Kasumi-1 (cell line): ENCODE measurements at regions not wholly inside any gene's neighbourhood (a gene's known extent, or its start where the extent isn't known, plus 50 kb on each side); places are given as distances from the start of the nearest gene placed in this dataset.
A peak's percentile ranks its signal among the peaks of the same experiment; 100 is the strongest.

Experiments
- DNase-seq, 2 experiments: peaks; one replicate each; lab custom pipeline; 2025; lab: John Stamatoyannopoulos, UW

DNA sequence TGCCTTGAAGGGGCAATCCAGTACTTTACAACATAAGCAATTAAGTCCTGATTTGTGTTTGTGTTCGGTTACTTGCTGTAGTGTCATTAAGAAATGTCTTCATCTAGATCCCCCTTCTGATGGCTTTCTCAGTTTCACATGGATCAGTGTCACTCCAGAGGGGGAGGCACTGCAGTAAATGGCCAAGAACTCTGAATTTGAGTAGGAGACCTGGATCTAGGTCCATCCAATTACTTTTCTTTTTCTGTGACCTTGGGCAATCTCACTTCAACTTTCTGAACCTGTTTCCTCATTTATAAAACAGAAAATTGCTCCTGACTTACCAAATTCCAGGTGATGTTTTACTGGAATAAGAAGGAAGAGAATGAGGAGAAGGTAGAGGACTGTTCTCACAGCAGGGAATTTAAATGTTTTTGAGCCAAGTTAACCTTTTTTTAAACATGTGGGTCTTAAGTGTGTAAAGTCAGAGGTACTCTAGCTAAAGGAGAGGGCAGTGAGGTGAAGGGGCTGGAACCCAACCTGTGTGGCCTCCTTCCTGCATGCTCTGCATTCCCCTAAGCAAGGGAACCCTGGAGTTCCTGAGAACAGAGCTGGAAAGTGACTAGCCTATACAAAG is 285.5 kb downstream of the HACE1 start:
- no peak for DNase-seq

DNA sequence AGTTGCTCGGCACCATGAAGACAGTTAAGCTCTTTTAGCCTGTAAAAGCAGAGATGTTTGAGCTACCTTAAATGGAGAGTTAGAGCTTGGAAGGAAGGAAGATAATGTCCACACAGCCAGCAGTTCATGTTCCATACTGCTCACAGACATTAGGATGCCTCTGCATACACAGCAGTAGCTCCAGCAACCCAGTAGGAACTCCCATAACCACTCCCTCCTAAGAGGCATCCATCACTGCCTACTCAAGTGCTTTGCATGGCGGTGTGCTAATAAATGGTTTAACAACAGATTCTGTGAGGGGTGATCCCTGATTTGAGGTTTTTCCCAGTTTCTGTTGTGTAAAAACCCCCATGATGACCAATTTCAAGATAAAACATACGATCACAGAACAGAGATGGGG is 286.4 kb downstream of the HACE1 start:
- DNase-seq = no peak

DNA sequence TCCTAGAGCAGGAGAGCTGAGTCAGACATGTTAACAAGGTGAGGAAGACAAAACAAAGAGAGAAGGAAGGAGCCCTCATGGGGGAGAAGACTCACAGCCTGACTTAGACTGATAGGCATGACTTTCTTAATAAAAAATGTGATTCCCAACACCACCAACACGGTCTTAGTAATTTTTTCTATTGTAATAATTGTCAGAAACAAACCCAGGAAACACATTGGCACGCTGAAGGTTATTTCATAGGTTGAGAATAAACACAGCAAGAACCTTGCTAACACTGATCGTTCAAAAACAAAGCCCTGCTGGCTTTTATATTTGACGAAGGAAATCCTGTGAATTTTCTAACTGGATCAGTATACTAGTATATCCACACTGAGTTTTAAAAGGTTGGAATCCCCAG is 286.8 kb downstream of the HACE1 start:
- DNase-seq = no peak

DNA sequence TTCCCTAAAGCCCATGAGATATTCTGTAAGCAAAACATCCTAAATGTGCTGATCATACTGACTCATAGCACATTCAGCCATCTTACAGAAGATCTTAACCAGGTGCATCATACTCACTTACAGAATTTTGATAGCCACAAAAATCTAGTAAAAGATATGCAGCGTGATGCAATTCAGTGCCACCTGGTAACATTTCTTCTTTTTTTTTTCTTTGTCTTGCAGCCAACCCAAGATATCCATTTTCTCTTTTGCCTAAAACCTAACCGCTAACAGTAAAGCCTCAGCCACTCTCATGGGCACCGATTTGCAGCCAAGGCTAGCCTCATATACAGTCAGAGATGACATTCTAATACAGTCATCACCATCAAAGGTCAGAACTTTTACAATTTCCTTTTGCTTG is 293.3 kb downstream of the HACE1 start:
- no peak for DNase-seq

DNA sequence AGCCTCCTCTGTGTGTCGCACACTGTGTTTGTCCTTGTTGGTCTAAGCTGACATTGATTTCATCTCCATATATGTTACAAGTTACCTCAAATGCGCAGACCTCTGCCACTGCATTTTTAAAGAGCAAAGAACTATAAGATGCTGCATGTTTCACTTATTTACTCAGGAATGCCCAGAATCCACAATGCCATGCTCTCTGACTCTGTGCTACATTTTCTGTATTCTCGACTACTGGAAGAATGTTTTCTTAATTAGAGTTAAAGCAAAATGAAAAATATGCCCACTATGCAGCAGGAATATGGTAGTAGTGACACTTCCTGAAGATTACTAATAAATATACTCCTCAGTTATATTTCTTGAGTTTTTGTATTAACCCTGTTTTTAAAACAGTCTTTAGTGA is 296.4 kb downstream of the HACE1 start:
- DNase-seq = no peak

DNA sequence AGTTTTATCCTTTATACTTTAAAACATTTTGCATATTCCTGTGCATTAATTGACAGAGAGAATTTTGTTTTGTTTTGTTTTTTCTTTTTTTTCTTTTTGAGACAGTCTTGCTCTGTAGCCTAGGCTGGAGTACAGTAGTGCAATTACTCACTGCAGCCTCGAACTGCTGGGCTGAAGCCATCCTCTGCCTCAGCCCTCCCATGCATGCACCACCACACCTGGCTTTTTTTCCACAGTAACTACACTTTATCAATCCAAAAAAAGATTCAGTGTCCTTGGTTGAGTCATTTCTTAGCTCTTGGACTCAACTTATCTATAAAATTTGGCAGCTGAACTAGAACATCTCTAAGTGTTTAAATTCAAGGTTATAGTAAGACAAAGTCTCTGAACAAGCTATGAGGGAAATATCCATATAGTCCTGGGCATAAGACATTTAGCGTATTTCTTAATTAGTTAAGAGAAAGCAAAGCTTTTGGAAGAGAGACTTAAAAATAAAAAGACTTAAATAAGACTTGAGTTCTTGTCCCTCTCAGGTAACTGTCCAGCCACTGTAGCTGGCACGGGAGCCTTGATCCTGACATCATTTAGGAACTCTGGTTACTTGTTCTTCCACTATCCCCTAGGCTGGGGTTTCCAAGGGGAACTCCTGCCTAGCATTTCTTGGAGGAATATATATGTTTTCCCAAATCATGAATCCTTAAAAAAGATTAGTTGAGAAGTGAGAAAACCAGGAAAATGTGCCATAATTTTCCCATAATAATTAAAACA is 300.1 kb downstream of the HACE1 start:
- no peak for DNase-seq

DNA sequence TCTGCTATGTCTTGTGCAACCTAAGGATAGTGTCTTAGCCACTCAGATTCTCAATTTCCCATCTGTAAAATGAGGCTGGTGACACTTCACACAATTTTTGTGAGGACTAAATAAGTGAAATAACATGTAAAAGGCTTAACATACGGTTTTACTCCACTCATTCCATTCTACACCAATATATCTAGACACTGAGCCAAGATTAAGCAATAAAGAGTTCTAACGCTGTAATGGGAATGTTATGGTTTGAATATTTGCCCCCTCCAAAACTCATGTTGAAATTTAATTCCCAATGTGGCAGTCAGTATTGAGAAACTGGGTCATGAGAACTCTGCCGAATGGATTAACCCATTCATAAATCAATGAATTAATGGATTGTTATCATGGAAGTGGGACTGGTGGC is 301.0 kb downstream of the HACE1 start:
- no peak for DNase-seq

DNA sequence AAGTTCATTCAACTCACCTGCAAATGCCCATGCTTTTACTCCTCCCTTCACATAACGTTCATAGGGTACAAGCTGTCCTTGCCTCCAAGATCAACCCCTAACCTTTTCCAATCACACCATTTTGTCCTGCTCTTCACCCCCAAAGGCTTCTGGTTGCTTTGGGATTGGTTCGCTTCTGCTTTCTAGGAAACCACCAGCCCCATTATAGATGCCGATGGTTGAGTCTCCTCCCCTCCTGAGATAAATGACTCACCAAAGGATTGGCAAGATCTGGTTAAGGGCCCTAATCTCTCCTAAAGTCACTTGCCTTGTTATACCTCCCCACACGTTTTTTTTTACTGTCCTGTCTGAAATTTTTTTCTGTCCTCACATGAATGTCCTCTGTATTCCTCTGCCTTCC is 311.4 kb downstream of the HACE1 start:
- no peak for DNase-seq

DNA sequence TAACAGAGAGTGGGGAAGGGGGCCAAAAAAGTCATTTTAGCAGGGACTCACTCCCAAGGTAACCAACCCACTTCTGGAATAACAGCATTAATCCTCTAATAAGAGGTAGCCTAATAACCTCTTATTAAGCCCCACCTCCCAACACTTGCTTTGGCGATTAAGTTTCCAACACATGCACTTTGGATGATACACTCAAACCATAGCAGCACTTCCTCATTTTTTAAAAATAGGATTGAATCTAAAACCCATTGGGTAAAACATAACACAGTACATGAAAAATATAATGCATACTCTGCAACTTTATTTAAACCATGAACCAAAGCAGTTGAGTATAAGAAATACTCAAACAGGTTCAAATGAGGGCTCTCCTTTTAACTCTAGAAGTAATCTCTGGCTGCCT is 318.3 kb downstream of the HACE1 start:
- peak; percentile 46 to 51 for DNase-seq

DNA sequence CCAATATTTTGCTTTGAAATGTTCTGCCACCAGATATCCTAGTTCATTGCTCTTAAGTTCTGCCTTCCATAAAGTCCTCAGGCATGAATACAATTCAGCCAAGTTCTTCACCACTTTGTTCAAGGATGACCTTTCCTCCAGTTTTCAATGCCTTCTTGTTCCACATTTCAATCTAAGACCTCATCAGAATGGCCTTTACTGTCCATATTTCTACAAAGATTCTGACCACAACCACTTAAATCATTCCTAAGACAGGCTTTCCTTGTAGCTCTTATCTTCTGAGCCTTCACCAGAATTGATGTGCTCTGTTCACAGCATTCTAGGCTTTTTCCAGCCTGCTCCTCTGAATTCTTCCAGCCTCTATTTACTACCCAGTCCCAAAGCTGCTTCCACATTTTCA is 319.0 kb downstream of the HACE1 start:
- no peak for DNase-seq

DNA sequence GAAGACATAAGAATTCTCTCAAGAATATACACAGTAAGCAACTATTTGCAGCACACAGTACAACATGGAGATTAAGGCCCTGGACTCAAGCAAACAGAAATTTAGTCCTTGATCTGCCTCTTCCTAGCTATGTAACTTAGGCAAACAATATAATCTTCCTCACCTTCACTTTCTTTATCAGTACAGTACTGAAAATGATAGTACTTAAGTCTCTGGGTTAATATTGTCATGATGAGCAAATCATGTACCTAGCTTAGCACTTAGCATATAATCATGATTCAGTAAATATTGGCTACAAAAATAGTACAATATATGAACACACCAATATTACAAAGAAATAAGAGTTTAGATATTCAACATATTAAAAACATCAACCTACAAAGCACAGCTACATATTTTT is 320.5 kb downstream of the HACE1 start:
- no peak for DNase-seq

DNA sequence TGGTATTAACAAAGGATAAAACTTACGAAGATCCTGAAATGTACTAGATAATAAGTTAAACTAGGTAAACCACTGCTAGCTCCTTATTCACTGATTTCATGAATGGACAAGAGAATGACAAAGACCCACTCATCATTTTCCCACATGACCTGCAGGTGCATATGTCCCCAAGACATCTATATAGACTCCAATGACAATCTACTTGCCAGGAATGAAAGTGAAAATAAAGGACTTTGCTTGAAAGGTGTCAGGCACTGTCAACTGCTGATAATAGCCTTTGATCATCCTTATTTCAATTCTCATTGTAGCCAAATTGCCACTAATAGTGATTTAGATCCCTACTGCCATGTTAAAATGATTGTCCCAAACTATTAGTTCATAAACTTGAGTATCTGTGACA is 321.8 kb downstream of the HACE1 start:
- DNase-seq = no peak

DNA sequence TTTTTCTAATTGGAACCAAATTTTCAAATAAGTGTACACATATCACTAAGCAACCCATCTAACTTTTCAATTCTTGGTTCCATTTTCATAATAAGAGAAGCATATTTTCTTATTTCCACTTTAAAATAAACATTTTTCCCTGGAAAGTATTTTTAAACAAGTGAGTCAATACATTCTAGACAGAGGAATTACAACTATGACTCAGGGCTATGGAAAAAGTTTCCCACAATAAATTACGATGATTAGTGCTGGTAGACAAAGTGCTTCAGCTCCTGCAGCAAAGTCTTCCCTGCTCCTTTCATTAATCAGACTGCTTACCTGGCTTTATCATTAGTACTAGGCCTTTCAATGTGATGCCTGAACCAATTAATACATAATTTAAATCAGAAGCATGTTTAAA is 322.5 kb downstream of the HACE1 start:
- DNase-seq = no peak

DNA sequence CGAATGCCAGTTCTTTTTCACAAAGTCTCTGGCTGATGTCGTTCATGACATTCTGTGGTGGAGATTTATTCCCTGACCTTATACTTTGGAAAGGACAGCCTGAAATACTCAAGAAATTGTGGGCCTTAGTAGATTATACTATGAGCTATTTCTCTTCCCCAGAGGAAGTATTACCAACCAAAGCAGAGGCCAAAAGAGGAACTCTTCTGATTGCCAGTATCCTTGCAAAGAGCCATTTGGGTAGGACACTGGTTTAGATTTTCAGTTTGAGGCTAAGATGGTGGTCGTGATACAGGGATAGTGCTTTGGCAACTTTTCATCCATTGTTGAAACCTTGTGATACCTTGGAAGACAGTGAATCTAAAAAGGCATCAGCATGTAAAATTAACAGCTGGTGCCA is 327.3 kb downstream of the HACE1 start:
- peak; percentile 22 to 54 for DNase-seq

DNA sequence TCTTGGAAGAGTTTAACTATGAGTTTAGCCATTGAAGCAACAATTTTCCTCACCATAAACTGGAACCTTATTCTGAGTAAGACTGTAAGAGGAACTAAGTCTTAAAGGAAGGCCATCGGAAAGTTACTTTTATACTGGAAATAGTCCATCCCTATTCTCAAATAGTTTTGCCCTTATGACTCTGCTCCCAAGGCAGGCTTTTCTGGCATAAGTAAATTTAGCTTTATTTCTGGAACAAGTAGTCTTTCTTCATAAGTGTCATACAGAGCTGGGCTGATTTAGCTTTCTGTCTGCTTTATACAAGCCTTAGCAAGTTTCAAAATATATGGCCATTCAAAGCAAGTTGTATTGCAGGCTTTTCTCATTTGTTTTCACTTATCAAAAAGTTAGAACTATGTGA is 328.1 kb downstream of the HACE1 start:
- DNase-seq = no peak

DNA sequence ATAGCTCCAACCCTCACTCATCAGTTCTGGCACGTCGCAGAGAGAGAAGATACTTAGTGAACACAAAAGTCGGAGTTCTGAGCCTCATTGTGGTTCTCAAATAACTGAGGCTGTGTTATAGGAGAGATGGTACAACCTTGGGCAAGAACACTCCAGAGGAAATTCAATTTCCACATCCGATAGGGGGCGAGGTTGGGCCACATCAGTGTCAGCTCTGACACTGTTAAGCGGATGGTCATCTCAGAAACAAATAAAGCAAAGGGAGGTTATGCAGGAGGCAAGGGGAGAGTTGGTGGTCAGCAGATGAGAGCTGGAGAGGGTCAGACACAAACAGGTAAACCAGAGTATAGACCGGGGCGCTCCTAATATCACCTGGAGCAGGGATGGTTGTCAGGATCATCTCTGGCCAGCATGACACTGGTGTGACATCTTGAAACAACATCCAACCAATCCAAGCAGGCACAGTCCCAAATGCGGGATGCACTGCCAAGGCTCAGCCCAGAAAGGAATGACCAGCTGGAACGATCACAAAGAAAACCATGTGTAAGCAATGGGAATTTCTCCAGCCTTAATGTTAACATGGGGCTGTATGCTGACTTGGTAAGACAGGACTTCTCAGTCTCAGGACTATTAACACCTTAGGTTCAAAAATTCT is 331.8 kb downstream of the HACE1 start:
- peak; percentile 22 to 44 for DNase-seq

DNA sequence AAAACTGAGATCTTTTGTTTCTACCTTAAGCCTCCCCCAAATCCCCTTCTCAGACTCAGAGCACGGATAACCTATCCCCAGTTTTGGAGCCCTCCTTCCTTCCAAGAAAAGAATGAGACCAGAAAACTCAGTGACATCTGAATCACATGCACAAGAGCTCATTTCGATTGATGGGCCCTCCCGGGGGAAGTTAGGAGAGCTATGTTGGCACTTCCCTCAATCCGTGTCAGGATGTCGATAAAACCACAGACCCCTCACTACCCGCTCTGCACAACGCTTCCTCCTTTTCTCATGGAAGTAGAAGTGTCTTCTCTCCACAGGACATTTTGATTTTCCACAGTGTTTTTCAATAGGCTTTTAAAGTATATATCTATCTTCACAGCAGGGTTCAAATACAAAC is 332.4 kb downstream of the HACE1 start:
- DNase-seq = peak; percentile 52 to 64

DNA sequence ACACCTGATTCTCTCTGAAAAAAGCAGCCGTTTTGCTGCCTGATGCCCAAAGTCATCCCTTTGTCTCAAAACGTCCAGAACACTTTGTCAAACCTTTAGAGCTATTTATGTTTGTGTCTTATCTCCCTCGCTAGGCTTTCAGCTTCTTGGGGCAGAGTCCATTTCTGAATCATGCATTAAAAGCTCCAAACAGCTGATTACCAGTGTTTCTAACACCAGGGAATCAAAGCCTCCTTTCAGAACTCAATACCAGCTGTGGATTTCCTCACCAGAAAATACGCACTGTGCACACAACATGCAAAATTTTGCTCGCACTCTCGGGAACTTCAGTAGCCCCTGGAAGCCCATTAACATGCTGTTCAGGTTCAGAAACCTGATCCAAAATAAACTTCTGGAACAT is 333.3 kb downstream of the HACE1 start:
- DNase-seq = no peak

DNA sequence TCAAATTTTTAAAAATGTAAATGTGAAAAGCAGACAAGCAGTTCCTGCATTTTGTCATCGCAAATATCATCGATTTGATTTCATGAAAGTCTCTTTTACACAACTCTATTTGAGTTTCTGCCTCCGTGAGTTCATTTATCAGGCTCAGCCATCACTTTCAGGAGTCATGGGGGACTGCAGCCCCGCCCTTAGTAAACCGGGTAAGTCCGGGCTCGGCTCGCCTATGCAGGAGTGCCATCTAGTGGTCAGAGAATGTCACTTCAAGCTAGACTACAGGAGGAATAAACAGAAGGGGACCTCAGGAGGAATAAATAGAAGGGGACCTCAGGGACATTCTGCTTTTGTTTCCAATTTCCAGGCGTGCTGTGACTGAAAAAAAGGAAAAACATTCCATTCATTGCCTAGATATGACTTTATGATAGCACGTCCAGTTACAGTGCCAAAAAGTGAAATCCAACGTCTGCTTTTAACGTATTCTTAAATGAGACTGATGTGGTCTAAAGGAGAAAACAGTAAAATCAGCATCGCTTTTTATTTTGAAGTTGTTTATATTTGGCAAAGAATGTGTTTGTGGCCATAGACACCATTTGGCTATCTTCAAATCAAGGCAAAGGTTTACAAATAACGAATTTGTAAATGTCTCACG is 333.9 kb downstream of the HACE1 start:
- peak; percentile 83 to 87 for DNase-seq

DNA sequence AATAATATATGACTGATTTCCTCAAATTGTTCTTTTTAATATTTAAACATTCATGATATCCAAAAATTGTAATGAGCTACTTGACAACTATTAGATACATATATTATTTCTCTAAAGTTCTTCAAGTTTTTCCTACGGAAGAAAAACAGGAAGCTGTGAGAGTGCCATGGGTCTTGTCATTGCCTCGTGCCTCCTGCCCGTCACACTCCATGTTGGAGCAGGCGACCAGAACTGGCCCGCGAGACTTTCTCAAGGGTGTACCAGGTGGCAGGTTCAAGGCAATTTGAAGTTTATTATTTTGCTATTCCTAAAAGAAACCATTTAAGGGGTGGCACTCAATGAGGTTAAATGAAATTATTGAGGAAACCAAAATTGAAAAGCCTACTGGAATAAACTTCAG is 337.2 kb downstream of the HACE1 start:
- DNase-seq = no peak

DNA sequence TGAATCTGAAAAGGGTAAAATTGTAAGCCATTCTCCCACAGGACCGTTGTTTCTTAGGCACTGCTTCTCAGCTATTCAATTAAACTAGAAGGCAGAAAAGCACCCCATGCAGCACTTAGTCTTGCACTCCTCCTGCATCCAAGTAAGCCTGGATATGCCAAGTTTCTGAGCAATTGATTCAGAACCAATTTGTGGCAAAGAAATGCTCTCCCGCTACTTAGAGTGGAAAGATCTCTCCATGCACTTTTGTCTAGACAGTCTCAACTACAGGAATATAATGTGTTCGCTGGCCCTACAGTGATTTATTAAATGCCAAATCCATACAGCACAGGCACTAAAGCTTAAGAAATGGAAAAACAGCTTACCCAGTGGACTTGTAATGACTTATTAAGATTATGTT is 338.5 kb downstream of the HACE1 start:
- DNase-seq = no peak

DNA sequence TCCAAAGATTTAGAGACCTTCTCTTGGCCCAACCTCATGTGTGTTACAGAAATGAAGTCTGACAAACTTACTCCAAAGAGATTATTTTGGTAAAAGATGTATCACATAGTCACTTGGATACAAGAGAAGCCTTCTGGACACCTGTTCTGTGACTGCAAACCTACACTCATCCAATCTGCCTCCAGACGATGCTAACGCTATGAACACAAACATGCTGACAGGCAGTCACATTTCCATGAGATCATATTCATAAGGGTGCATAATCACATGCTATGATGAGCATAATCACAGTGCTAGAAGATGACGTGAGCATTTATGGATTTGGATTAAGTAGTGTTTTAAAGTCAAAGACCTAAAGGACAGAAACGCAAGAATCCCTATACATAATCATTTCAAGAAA is 340.2 kb downstream of the HACE1 start:
- DNase-seq = no peak

DNA sequence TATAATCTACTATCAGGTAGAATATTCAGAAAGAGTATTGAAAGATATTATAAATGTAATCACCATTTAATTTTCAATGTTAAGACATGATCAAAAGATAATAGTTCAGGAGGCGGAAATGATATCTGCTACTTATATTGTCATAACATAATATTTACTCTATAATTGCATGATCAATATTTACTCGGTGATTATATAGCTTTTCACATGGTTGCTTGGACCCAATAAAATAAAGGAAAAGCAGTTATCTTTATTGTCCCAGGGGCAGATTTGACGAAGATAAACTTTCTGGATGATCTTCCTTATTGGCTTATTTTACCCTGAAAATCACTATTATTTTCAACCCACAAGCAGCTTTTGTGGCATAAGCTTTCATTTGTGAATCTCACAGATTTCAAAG is 350.4 kb downstream of the HACE1 start:
- DNase-seq = no peak
